Stimulated activated CD4-positive, alpha-beta T cell treated with anti-CD3 and anti-CD28 coated beads, Interleukin-2, amount 100 ng/mL, for 24 hours (primary cell): ENCODE measurements at regions not wholly inside any gene's neighbourhood (a gene's known extent, or its start where the extent isn't known, plus 50 kb on each side); places are given as distances from the start of the nearest gene placed in this dataset.

ENCODE experiments used
- DNase-seq, 2 donors: peaks; one replicate each; pipeline ENCODE4 v3.0.0-alpha.2; 2020

- no peak for DNase-seq
Measured at GRCh38 chr5:31137676-31138075, 55.8 kb upstream of the CDH6 start.

GRCh38 chr5:31135542-31135941 is 57.9 kb upstream of the CDH6 start:
- DNase-seq = no peak

DNA sequence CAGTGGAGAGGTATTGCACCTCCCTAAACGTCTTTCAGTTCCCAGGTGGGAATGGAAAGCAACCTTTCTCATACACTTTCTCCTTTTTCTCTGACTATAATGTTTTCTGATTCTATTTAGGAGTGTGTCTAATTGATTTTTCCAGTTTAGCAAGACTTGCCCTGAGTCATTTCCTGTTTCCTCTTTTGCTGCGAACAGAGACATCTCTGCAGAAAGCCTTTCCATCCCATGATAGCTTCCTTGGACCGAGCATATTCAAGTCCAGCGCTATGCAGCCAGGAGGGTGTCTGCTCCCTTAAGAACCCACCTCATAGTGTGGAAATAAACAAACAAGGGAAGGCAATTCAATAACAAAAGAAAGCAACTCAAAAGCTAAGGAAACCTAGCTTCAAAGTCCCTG is 60.0 kb upstream of the CDH6 start:
- no peak for DNase-seq

DNA sequence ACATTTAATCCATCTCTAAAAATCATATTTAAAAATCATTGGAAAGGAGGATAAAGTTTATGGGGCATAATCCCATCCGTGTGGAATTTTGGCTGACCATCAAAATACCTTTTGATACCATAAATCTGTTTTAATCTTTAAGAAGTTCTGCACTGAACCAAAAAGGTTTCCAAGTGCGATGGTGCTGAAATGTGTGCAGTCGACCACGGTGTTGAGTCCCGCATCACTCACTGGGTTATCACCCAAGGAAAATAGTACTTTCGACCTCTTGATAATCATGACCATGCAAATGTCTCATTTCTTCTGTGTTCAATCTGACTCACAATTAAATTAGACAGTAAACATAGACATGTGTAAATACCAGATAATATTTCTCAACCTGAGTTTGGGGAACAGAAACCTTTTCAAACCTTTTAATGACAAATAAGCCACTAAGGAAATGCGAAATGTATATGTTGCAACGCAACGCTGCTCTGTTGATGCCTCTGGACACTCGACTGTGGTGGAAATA is 62.0 kb upstream of the CDH6 start:
- DNase-seq = no peak

GRCh38 chr5:31130676-31131075 is 62.8 kb upstream of the CDH6 start:
- no peak for DNase-seq

DNA sequence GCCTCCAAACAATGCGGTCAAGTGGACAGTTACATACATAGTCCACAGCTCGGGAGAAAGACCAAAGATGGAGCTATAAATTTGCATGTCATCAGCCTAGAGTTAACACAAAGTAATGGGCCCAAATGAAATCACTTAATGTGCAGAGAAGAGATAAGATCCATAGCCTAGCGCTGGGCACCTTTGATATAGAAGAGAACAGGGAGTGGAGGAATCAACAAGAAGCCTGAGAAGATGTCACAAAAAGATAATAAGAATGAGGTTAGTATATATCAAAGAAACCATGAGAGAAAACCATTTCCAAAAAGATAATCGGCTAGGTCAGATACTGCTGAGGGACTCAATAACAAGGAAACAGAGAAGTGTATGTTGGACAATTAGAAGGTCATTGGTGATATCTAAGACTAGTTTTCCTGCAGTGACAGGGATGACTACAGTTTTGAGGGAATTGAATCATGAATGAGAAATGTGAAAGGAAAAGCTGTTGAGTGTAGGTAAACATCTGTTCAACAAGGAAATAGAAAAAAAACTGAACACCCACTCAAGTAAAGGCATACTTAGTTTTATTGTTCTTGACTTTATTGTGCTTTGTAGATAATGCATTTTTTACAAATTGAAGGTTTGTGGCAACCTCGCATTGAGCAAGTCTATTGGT is 68.7 kb upstream of the CDH6 start:
- no peak for DNase-seq

DNA sequence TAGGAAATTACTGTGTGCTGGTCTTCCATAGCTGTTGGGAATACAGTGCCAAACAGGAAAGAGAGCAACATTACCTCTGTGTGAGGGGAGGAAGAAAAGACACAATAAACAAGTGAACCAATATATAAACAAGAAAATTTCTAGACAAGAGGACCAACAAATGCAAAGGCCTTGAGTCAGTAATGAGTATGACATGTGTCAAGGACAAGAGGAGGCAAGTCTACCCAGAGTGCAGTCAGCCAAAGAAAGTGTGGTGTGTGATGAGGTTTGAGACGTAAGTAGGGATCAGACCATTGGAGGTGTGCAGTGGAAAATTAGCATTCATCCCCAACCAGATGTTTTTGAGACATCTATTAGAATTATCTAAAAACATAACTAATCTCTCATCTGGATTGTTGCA is 69.5 kb upstream of the CDH6 start:
- DNase-seq = no peak

DNA sequence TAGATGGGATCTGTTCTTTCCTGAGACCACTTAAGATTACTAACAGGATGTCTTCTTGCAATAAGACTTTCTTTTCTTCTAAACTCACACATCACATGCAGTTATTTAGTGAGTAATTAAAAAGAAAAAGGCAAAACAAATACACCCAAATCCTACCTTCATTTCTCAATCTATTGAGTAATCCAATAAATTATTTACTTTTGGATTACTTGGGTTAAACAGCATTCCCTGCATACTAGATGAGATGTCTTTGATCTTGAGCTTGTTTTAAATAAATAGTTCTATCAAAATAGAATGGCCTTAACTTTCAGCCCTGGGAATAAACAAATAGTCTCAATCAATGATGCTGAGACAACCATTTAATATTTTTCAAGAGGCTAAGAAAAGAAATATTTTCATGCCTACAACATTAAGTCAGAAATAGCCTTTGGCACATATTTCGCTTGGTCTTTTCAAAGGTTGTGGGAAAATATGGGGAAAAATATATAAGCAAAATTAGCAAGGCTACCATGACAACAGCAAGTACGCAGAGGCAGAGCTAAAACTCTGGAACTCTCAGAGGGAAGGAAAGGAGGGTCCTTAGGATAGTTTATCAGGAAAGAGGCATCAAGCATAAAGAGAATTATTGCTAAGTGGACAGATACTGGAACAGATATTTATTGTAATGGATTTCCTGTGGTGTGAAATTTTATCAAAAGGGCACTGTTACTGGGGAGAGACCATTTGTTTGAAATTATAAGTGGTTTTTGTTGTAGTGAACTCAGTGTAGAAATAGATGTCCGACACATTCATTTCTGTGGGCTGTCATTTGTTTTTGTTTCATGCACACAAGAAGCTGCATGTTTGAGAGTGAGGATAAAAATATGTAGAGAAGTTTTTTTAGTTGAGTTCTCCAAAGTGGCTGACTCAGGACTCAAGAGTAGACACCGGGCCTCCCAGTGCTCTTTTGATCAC is 70.2 kb upstream of the CDH6 start:
- no peak for DNase-seq

DNA sequence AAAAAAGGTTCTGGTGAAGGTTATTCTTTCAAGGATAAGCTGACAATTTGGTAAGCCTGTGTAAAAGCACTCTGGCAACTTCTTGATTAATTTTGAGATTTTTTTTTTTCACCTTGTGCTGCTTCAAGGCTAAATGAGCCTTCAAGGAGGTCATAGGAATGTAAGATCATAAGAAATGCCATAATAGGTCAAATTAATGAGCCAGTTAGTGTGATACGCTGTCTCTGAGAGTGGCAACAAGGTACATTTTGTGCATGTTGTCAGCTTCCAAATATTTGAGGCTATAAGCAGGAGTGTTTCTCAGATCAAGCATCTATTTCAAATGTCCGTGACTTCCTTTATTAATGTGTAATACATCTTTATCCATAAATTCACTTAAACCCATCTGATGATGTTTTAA is 72.3 kb upstream of the CDH6 start:
- no peak for DNase-seq

DNA sequence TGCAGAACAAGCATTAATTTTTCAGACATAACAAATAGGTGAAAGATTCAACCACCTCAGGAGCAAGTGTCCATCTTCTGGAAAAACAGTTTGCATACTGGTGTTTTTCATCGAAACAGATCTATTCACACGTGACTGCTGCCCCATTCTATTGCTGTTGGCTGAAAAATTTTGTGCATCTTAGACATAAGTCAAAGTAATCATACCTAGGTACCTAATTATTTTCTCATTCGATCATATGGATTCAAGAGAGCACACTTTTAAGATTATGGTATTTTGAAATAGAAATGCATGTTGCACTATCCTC is 72.9 kb upstream of the CDH6 start:
- no peak for DNase-seq

DNA sequence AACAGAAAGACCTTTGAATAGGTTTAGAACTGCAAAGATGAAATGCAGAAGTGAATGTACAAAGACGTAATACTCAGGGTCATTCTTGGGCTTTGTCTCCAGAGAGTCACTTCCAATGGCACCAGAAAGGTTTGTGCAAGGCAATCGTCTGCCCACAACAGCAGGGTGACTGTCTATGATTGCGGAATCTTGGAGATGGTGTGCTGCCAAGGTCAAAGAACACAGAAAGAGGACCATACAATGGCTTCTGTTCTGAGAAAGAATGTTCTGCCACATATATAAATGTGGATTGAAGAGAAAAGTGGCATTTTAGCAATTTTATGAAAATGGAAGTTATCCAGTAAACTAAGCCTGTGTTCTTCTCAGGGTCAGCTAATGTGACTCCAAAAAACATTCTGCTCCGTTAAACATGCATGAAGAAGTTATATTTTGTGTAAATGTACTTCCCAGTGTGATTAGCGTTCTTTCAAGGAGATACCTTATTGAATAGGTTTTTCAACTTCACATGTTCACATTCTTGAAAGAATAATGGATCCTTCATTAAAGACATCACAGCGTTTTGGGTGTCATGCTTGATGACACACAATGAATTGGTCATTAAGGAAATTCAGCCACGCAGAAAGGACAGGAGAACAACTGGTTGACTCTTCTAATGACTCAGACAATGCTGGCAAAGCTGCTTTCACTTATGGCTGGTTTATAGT is 73.4 kb upstream of the CDH6 start:
- DNase-seq = no peak

GRCh38 chr5:31116466-31117031 is 76.9 kb upstream of the CDH6 start:
- DNase-seq = no peak

DNA sequence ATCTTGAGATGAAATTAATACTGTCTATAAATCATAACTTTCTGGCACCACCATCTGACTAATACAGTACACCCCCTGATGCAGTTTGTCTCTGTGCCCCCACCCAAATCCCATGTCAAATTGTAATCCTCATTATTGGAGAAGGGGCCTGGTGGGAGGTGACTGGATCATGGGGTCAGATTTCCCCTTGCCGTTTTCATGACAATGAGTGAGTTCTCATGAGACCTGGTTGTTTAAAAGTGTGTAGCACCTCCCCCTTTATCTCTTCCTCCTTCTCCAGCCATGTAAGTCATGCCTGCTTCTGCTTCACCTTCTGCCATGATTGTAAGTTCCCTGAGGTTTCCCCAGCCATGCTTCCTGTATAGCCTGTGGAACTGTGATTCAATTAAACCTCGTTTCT is 78.7 kb upstream of the CDH6 start:
- DNase-seq = no peak

- DNase-seq = no peak
Measured at GRCh38 chr5:31113666-31114350, 79.7 kb upstream of the CDH6 start.

- no peak for DNase-seq
Measured at GRCh38 chr5:31113101-31113500, 80.4 kb upstream of the CDH6 start.

DNA sequence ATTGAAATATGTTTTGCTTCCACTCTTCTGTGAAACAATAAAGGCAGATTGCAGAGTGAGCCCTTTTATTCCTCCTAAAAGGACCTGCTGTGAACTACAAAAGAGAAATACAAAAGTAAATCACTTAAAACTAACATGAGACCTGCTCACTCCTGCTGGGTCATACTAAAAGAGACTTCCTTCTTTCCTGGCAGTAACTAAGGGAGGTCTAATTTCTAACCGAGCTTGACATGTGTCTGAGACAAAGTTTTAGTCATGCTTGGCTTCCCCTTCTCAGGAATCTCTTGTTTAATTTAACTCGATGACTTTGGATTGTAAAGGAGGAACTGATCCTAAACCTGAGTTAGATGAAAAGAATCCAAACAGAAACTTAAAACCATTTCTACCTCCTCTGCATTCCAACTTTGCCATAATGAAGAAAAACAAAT is 86.4 kb upstream of the CDH6 start:
- no peak for DNase-seq

DNA sequence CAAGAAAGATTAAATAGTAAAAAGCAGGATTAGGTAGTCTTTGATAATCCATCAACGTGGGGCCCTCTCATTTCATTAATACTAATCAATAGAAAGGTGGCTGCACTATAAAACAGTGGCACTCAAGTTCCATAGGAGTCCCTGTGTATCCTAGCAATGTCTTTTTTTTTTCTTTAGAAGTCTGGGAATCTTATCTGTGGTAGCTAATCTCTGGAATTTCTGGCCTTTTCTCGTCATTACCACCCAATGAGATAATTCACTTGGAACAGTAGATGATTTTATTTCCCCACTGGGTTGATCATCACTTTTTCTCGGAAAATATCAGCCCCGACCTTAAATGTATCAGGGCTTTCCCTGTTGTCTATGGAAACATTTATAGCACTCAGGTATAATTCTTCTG is 86.8 kb upstream of the CDH6 start:
- no peak for DNase-seq

- DNase-seq = no peak
Measured at GRCh38 chr5:31106278-31106677, 87.2 kb upstream of the CDH6 start.

- DNase-seq = no peak
Measured at GRCh38 chr5:31104775-31105174, 88.7 kb upstream of the CDH6 start.

- DNase-seq = no peak
Measured at GRCh38 chr5:31100781-31101310, 92.6 kb upstream of the CDH6 start.

GRCh38 chr5:31100047-31100575 is 93.4 kb upstream of the CDH6 start:
- no peak for DNase-seq

- DNase-seq = no peak
Measured at GRCh38 chr5:31098811-31099210, 94.7 kb upstream of the CDH6 start.
